ENCODE measurements at regions not wholly inside any gene's neighbourhood (a gene's known extent, or its start where the extent isn't known, plus 50 kb on each side); places are given as distances from the start of the nearest gene placed in this dataset.
A peak's percentile ranks its signal among the peaks of the same experiment; 100 is the strongest.

DNA sequence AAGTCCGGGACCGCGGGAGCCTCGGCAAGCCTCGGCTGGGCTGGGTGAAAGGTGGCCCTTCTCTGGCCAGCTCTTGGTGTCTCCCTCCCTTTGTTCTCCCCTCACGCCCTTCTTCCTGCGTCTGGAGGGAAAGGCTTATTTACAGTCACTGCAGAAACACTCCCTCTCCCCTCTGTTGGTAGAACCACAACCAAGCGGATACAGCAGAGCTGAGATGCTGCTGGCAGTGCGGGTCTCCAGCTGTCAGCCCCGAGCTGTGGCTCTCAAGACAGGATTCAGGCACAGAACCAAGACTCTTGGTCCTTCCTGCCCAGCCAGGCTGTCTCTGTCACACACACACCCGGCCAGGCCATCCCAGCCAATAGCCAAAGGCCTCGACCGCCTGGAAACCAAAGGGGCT lies 133.3 kb downstream of the ENGASE start:
- H3K4me2 ChIP-seq: no peak overlapping the region
- H3K9me3 ChIP-seq: no peaks in the 10 kb centered on the region
- H4K20me1 ChIP-seq: peaks cover 11% of the 10 kb centered on the region; the same call in 1 of the 2 replicates
- H3K4me3 ChIP-seq: no peak overlapping the region
- no peak overlapping the region for H3K27ac ChIP-seq
- TF ChIP-seq Cebpa-rat (IDR thresholded peaks at IDR 0.05): no peak
- no peaks in the 10 kb centered on the region for H3K36me3 ChIP-seq
- peaks cover 10% of the 10 kb centered on the region; the same call in 1 of the 2 replicates for H3K4me1 ChIP-seq
- H3K9ac ChIP-seq: no peak overlapping the region
- peaks cover 68% of the 10 kb centered on the region for H3K27me3 ChIP-seq

DNA sequence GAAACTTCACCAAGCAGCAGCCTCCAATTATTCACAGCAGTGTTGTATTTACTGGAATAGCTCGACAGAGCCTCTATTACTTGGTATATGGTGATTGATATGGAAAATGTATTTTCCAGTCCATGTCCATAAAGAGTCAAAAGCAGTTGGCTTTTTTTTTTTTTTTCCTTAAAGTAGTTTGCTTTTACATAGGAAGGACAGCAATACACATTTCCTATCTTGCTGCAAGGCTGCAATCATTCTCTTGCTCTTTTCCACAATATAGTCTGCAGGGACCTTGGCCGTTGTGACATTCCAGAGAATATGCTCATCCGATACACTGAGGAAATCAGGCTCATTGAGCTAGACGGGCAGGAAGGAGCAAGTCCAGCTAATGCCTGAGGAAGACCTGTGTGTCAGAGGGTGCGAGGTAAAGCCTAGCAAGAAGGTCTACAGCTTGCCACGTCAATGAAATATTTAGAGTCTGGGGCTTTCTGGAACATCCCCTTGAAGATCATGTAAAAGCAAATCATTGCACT lies 131.1 kb downstream of the ENGASE start:
- Histone ChIP-seq H3K9me3 (no peaks in the 10 kb centered on the region), H3K27ac (no peak overlapping the region), H3K4me2 (no peak overlapping the region), H4K20me1 (peaks cover 3% of the 10 kb centered on the region; the same call in 1 of the 2 replicates), H3K4me1 (peaks cover 8% of the 10 kb centered on the region; the same call in 1 of the 2 replicates), H3K9ac (no peak overlapping the region), H3K4me3 (no peak overlapping the region), H3K27me3 (peaks cover 45% of the 10 kb centered on the region), H3K36me3 (no peaks in the 10 kb centered on the region)
- no peak for TF ChIP-seq Cebpa-rat (IDR thresholded peaks at IDR 0.05)

DNA sequence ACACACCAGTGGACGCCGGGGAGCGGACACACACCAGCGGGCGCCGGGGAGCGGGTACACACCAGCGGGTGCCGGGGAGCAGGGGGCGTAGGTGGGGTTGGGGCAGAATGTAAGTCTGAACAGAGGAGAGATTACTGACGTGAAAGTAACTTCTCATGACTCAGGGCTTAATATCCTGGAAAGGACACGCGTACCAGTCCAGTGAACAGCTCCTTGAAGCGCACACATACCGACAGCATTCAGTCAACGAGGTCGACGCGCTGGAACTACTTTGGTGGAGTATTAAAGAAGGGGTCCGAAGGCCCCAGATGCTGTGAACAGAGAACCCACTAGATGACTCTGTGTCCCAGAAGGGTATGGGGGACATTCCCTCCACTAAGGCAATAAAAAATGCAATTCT lies 129.6 kb downstream of the ENGASE start:
- H4K20me1 ChIP-seq: no peaks in the 10 kb centered on the region; the same call in 1 of the 2 replicates
- H3K9me3 ChIP-seq: no peaks in the 10 kb centered on the region
- H3K9ac ChIP-seq: no peak overlapping the region
- H3K36me3 ChIP-seq: no peaks in the 10 kb centered on the region
- H3K4me2 ChIP-seq: no peak overlapping the region
- peaks cover 34% of the 10 kb centered on the region for H3K27me3 ChIP-seq
- no peak for TF ChIP-seq Cebpa-rat (IDR thresholded peaks at IDR 0.05)
- no peak overlapping the region for H3K27ac ChIP-seq
- peaks cover 8% of the 10 kb centered on the region; the same call in 1 of the 2 replicates for H3K4me1 ChIP-seq
- no peak overlapping the region for H3K4me3 ChIP-seq

DNA sequence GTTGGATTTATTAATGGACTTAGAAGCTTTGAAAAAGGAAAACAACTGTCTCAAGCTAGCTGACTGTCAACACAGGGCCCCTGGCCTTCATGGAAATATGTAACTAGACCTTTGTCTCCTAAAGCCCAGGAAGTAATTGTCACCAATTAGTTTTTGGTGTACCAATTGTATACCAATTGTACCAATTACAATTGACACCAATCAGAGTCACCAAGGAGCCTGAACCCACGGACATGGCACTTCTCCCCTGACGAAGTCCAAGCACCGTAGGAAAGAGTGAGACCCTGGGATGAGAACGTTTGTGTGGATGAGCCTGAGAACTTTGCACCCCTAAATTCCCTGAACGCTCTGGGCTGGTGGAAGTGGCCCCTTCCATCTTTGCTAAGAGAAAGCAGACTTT lies 129.0 kb downstream of the ENGASE start:
- Histone ChIP-seq H3K27me3 (peaks cover 28% of the 10 kb centered on the region), H3K4me1 (peaks cover 8% of the 10 kb centered on the region; the same call in 1 of the 2 replicates), H3K4me2 (no peak overlapping the region), H3K36me3 (no peaks in the 10 kb centered on the region), H3K27ac (no peak overlapping the region), H4K20me1 (no peaks in the 10 kb centered on the region; the same call in 1 of the 2 replicates), H3K4me3 (no peak overlapping the region), H3K9ac (no peak overlapping the region), H3K9me3 (no peaks in the 10 kb centered on the region)
- no peak for TF ChIP-seq Cebpa-rat (IDR thresholded peaks at IDR 0.05)

DNA sequence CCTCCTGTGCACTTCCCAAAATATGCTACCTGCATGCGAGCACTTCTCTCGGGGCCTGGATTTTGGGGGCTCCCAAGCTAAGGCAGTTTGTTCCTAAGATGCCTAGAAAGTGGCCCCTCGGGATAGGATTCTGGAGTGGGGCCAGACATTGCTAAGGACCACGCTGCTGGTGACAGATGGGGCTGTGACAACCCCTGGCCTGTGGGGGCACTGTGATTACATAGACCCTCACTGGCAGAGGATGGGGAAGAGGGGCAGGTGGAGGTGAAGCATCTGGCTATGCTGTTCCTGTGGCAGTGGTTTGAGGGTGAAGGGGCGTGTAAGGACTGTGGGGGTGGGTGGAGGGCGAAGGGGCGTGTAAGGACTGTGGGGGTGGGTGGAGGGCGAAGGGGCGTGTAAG lies 128.4 kb downstream of the ENGASE start:
- Histone ChIP-seq H3K27me3 (peaks cover 22% of the 10 kb centered on the region), H3K4me3 (no peak overlapping the region), H3K9me3 (no peaks in the 10 kb centered on the region), H3K36me3 (no peaks in the 10 kb centered on the region), H3K9ac (no peak overlapping the region), H4K20me1 (no peaks in the 10 kb centered on the region; the same call in 1 of the 2 replicates), H3K27ac (no peak overlapping the region), H3K4me1 (peaks cover 8% of the 10 kb centered on the region; the same call in 1 of the 2 replicates), H3K4me2 (no peak overlapping the region)
- TF ChIP-seq Cebpa-rat (IDR thresholded peaks at IDR 0.05): no peak

DNA sequence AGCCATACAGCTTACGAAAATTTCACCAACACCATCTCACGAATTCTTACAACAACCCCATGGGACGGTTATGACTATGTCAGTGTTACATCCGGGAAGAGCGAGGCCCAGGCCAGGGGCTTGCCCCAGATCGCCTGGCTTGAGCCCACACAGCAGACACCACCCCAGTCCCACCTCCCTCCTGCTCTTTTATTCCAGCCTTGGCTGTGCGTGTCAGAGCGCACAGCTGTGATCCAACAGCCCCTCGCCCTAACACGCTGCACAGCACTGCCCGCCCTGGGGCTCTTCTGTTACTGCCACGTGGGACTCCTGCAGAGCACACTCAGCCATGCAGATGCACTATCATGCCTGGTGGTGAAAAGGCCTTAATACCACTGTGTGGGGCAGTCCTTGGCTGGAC lies 127.9 kb downstream of the ENGASE start:
- Histone ChIP-seq H3K36me3 (no peaks in the 10 kb centered on the region), H3K4me3 (no peak overlapping the region), H3K27me3 (peaks cover 16% of the 10 kb centered on the region; the same call in 1 of the 2 replicates), H4K20me1 (no peaks in the 10 kb centered on the region; the same call in 1 of the 2 replicates), H3K4me1 (peaks cover 8% of the 10 kb centered on the region; the same call in 1 of the 2 replicates), H3K9ac (no peak overlapping the region), H3K27ac (no peak overlapping the region), H3K4me2 (0 out of 2 replicates have a peak overlapping the region, but pooled peaks have one; percentile 3), H3K9me3 (no peaks in the 10 kb centered on the region)
- no peak for TF ChIP-seq Cebpa-rat (IDR thresholded peaks at IDR 0.05)

DNA sequence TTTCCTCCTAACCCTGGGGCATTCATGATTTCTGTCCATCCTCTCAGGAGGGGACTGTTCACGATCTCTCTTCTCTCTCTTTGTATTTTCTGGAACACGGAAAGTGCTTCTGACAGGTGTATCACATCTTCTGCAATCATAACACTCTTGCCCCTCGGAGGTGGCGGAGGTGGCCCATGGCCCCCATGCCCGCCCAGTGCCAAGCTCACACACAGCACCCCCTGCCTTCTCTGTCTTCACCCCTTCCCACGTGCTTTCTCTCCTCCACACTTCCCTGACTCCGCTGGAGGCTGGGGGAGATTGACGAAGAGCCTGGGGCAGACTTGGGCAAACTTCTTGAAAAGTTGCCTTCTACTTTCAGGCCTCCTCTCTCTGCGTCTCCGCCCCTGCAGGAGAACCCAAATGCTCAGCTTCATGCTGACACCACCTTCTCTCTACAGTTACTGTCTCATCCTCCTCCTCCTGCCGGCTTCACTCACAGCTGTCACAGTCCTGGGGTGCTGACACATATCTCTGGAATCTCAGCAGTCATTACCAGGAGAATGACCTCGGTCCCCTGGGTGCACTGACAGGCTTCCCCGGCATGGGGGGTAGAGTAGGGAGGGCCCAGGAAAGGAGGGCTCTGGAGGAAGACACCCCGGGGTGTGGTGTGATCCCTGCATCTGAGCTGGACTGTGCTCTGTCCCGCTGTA lies 127.1 kb downstream of the ENGASE start:
- peaks cover 14% of the 10 kb centered on the region for H3K27me3 ChIP-seq

DNA sequence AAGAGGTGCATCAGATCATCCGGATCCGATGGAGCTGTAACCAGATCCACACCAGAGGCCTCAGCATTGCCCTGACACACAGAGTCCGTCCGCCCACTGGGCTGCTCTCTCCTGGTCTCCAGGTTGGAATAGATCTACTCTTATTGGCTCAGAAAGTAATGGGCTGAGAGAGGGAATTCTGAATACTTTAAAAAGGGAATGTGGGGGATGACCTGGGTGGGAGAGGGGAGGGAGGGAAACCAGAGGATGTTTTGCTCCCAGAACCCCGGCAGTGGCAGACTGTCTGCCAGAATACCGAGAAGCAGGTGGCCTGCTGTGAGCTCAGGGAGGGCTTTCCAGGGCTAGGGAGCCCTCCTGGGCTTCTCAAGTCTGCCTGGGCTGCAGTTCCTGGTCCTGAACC lies 126.5 kb downstream of the ENGASE start:
- Histone ChIP-seq H3K4me2 (no peak overlapping the region), H3K27me3 (peaks cover 9% of the 10 kb centered on the region), H3K36me3 (no peaks in the 10 kb centered on the region), H3K27ac (no peak overlapping the region), H4K20me1 (peaks cover 3% of the 10 kb centered on the region; the same call in 1 of the 2 replicates), H3K9ac (no peak overlapping the region), H3K4me3 (no peak overlapping the region), H3K9me3 (no peaks in the 10 kb centered on the region), H3K4me1 (peaks cover 8% of the 10 kb centered on the region; the same call in 1 of the 2 replicates)
- TF ChIP-seq Cebpa-rat (IDR thresholded peaks at IDR 0.05): no peak

More for the DNA sequence above, 127.1 kb downstream of the ENGASE start:
- TF ChIP-seq Cebpa-rat (IDR thresholded peaks at IDR 0.05): no peak
- H3K27ac ChIP-seq: no peak overlapping the region
- no peak overlapping the region for H3K4me3 ChIP-seq
- H3K9ac ChIP-seq: no peak overlapping the region
- H3K4me2 ChIP-seq: no peak overlapping the region; the same call in 1 of the 2 replicates
- no peaks in the 10 kb centered on the region for H3K9me3 ChIP-seq
- no peaks in the 10 kb centered on the region for H3K36me3 ChIP-seq
- peaks cover 8% of the 10 kb centered on the region; the same call in 1 of the 2 replicates for H3K4me1 ChIP-seq
- H4K20me1 ChIP-seq: no peaks in the 10 kb centered on the region; the same call in 1 of the 2 replicates

DNA sequence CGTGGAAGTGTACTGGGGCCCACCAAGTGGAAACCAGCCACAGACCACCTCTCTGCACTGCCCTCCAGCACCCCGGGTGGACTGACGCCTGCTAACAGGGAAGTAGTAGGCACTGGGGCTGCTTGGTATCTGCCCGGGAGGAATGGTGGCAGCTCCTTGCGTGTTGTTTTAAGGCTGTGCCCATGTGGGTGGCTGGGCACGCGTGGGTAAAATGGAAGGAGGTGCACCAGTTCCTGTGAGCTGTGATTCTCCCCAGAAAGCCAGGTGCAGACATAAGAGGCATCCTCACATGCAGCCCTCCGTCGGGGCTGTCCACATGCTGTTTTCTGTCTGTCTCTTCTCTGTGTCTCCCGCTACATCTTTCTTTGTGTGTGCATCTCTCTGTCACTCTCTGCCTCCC lies 122.3 kb downstream of the ENGASE start:
- no peaks in the 10 kb centered on the region for H3K36me3 ChIP-seq
- H3K27ac ChIP-seq: no peak overlapping the region
- TF ChIP-seq Cebpa-rat (IDR thresholded peaks at IDR 0.05): no peak
- H3K9ac ChIP-seq: no peak overlapping the region
- peaks cover 8% of the 10 kb centered on the region for H3K4me1 ChIP-seq
- H3K9me3 ChIP-seq: no peaks in the 10 kb centered on the region
- peaks cover 30% of the 10 kb centered on the region for H4K20me1 ChIP-seq
- H3K4me2 ChIP-seq: no peak overlapping the region
- no peak overlapping the region for H3K4me3 ChIP-seq
- peaks cover 22% of the 10 kb centered on the region for H3K27me3 ChIP-seq

All from BLaER1 (cell line).